GM04504 (cell line): ENCODE measurements at regions not wholly inside any gene's neighbourhood (a gene's known extent, or its start where the extent isn't known, plus 50 kb on each side); places are given as distances from the start of the nearest gene placed in this dataset.
"Not testable (repeated sequence)": the region's sequence is repeated elsewhere in the genome, so short reads cannot be mapped to it uniquely, and the experiment has no call there.

ENCODE experiments used
- DNase-seq: peaks from one replicate; pipeline ENCODE4 v3.0.0-alpha.2; 2012; ENCODE audit warnings: low read depth

GRCh38 chr5:100379254-100379858 lies 155.8 kb upstream of the FAM174A start:
- DNase-seq = not testable (repeated sequence)

GRCh38 chr5:100364757-100365478 lies 170.3 kb upstream of the FAM174A start:
- not testable (repeated sequence) for DNase-seq

- not testable (repeated sequence) for DNase-seq
Observed at GRCh38 chr5:100364343-100364742, 170.8 kb upstream of the FAM174A start.

GRCh38 chr5:100359998-100360397 lies 175.2 kb upstream of the FAM174A start:
- not testable (repeated sequence) for DNase-seq

- DNase-seq = not testable (repeated sequence)
Observed at GRCh38 chr5:100346269-100346668, 188.9 kb upstream of the FAM174A start.

GRCh38 chr5:100341485-100341884 lies 193.7 kb upstream of the FAM174A start:
- DNase-seq = not testable (repeated sequence)

- no peak for DNase-seq
Observed at GRCh38 chr5:100322483-100322882, 212.7 kb upstream of the FAM174A start.

GRCh38 chr5:100319885-100320284 lies 215.3 kb upstream of the FAM174A start:
- DNase-seq = no peak

- no peak for DNase-seq
Observed at GRCh38 chr5:100313657-100314056, 221.5 kb upstream of the FAM174A start.

- no peak for DNase-seq
Observed at GRCh38 chr5:100311806-100312205, 223.4 kb upstream of the FAM174A start.

GRCh38 chr5:100306000-100306399 lies 229.2 kb upstream of the FAM174A start:
- no peak for DNase-seq

GRCh38 chr5:100303216-100303615 lies 232.0 kb upstream of the FAM174A start:
- no peak for DNase-seq

- no peak for DNase-seq
Observed at GRCh38 chr5:100299261-100299660, 235.9 kb upstream of the FAM174A start.

- DNase-seq = no peak
Observed at GRCh38 chr5:100276071-100276470, 259.1 kb upstream of the FAM174A start.

GRCh38 chr5:100275631-100276030 lies 259.5 kb upstream of the FAM174A start:
- no peak for DNase-seq

GRCh38 chr5:100273846-100274580 lies 261.2 kb upstream of the FAM174A start:
- DNase-seq = no peak

- DNase-seq = no peak
Observed at GRCh38 chr5:100270023-100270771, 265.0 kb upstream of the FAM174A start.

- DNase-seq = no peak
Observed at GRCh38 chr5:100260968-100261367, 274.2 kb upstream of the FAM174A start.

- DNase-seq = no peak
Observed at GRCh38 chr5:100252944-100253343, 282.2 kb upstream of the FAM174A start.

GRCh38 chr5:100252037-100252436 lies 283.1 kb upstream of the FAM174A start:
- no peak for DNase-seq

- DNase-seq = no peak
Observed at GRCh38 chr5:100249884-100250269, 285.3 kb upstream of the FAM174A start.

GRCh38 chr5:100249211-100249883 lies 285.8 kb upstream of the FAM174A start:
- no peak for DNase-seq
